CD8-positive, alpha-beta memory T cell (primary cell): ENCODE measurements at regions not wholly inside any gene's neighbourhood (a gene's known extent, or its start where the extent isn't known, plus 50 kb on each side); places are given as distances from the start of the nearest gene placed in this dataset.

Source experiments
- CTCF ChIA-PET: fragments of 350-600 bp; sonication (Branson Sonifier 250); formaldehyde crosslinking; loops from one replicate; lab custom pipeline; 2021; ENCODE audit warnings: antibody characterized with exemption; lab: Charles Lee
- POLR2A ChIA-PET: fragments of 350-600 bp; sonication (Branson Sonifier 250); formaldehyde crosslinking; loops from one replicate; lab custom pipeline; 2021; ENCODE audit warnings: antibody characterized with exemption; lab: Charles Lee
- DNase-seq, 5 donors: peaks; one replicate each; pipeline versions ENCODE4 v3.0.0 to v3.0.0-alpha.2; 2020 to 2022; ENCODE audit warnings: mixed read lengths in 1 of 5
- H3K27ac ChIP-seq: one replicate; pipeline ENCODE4 v1.7.0; 2013; ENCODE audit warnings: low read depth, mild to moderate bottlenecking, low read length, moderate library complexity
- H3K27me3 ChIP-seq: 2 replicates; pipeline ENCODE4 v1.7.0; 2013; ENCODE audit warnings: low read length, mild to moderate bottlenecking; ENCODE audit not compliant: insufficient read depth, poor library complexity, severe bottlenecking
- H3K36me3 ChIP-seq: 2 replicates; pipeline ENCODE4 v1.7.0; 2013; ENCODE audit warnings: mild to moderate bottlenecking, low read length, moderate library complexity; ENCODE audit not compliant: insufficient read depth
- H3K4me1 ChIP-seq: 2 replicates; pipeline ENCODE4 v1.7.0; 2013; ENCODE audit warnings: mild to moderate bottlenecking, low read length, moderate library complexity; ENCODE audit not compliant: insufficient read depth
- H3K4me3 ChIP-seq: 2 replicates; pipeline ENCODE4 v1.7.0; 2013; ENCODE audit warnings: mild to moderate bottlenecking, low read length
- H3K9me3 ChIP-seq: 2 replicates; pipeline ENCODE4 v1.7.0; 2013; ENCODE audit warnings: mild to moderate bottlenecking, low read length
- H3K27ac Mint-ChIP-seq, 8 donors: one replicate each; pipeline ENCODE4 v1.8.0; 2020 to 2021; ENCODE audit warnings: mixed read lengths in 8 of 8, mild to moderate bottlenecking in 6 of 8, inconsistent platforms in 3 of 8, moderate library complexity in 3 of 8
- H3K27me3 Mint-ChIP-seq, 2 donors: one replicate each; pipeline ENCODE4 v1.8.0; 2020 to 2021; ENCODE audit warnings: mixed read lengths in 2 of 2, mild to moderate bottlenecking in 1 of 2, moderate library complexity in 1 of 2
- H3K36me3 Mint-ChIP-seq, 3 donors: one replicate each; pipeline ENCODE4 v1.8.0; 2020 to 2021; ENCODE audit warnings: mixed read lengths in 3 of 3, inconsistent platforms in 1 of 3, mild to moderate bottlenecking in 1 of 3
- H3K4me1 Mint-ChIP-seq, 3 donors: one replicate each; pipeline ENCODE4 v1.8.0; 2020 to 2021; ENCODE audit warnings: mixed read lengths in 3 of 3, inconsistent platforms in 1 of 3, mild to moderate bottlenecking in 1 of 3
- H3K4me3 Mint-ChIP-seq, 7 donors: one replicate each; pipeline ENCODE4 v1.8.0; 2020 to 2021; ENCODE audit warnings: mixed read lengths in 7 of 7, mild to moderate bottlenecking in 6 of 7, moderate library complexity in 4 of 7, inconsistent platforms in 2 of 7
- H3K9me3 Mint-ChIP-seq, 5 donors: one replicate each; pipeline ENCODE4 v1.8.0; 2020 to 2022; ENCODE audit warnings: mixed read lengths in 5 of 5, mild to moderate bottlenecking in 3 of 5, moderate library complexity in 2 of 5, inconsistent platforms in 1 of 5

- no peak overlapping the region for H3K27ac Mint-ChIP-seq
- H3K27me3 Mint-ChIP-seq, result no peaks in the 10 kb centered on the region
- H3K4me1 Mint-ChIP-seq, result no peaks in the 10 kb centered on the region
- Histone ChIP-seq H3K36me3 (no peaks in the 10 kb centered on the region), H3K4me1 (no peaks in the 10 kb centered on the region), H3K4me3 (no peak overlapping the region), H3K27ac (no peak overlapping the region), H3K27me3 (no peaks in the 10 kb centered on the region), H3K9me3 (no peaks in the 10 kb centered on the region)
- CTCF ChIA-PET, result no interaction called here
- no peaks in the 10 kb centered on the region for H3K36me3 Mint-ChIP-seq
- H3K9me3 Mint-ChIP-seq, result peaks cover 0 to 4% (median 0%) of the 10 kb centered on the region in 5 donors
- POLR2A ChIA-PET, result no interaction called here
- H3K4me3 Mint-ChIP-seq, result no peak overlapping the region
- DNase-seq, result no peak
Measured at GRCh38 chr2:198591586-198591985, 787.2 kb downstream of the PLCL1 start.

- CTCF ChIA-PET, result no interaction called here
- H3K27me3 Mint-ChIP-seq, result no peaks in the 10 kb centered on the region
- Histone ChIP-seq H3K27ac (no peak overlapping the region), H3K36me3 (no peaks in the 10 kb centered on the region), H3K4me3 (no peak overlapping the region), H3K9me3 (no peaks in the 10 kb centered on the region), H3K27me3 (no peaks in the 10 kb centered on the region), H3K4me1 (no peaks in the 10 kb centered on the region)
- no peaks in the 10 kb centered on the region for H3K36me3 Mint-ChIP-seq
- no peak overlapping the region for H3K4me3 Mint-ChIP-seq
- POLR2A ChIA-PET, result no interaction called here
- no peaks in the 10 kb centered on the region for H3K4me1 Mint-ChIP-seq
- DNase-seq, result no peak
- H3K9me3 Mint-ChIP-seq, result peaks cover 0 to 4% (median 0%) of the 10 kb centered on the region in 5 donors
- H3K27ac Mint-ChIP-seq, result no peak overlapping the region
Measured at GRCh38 chr2:198587741-198588140, 783.3 kb downstream of the PLCL1 start.

- Mint-ChIP-seq H3K36me3 (no peaks in the 10 kb centered on the region), H3K4me1 (no peaks in the 10 kb centered on the region), H3K4me3 (no peak overlapping the region), H3K27me3 (no peaks in the 10 kb centered on the region), H3K27ac (no peak overlapping the region), H3K9me3 (peaks cover 0 to 4% (median 0%) of the 10 kb centered on the region in 5 donors)
- H3K4me1 ChIP-seq, result no peaks in the 10 kb centered on the region
- POLR2A ChIA-PET, result no interaction called here
- no peaks in the 10 kb centered on the region for H3K36me3 ChIP-seq
- no peaks in the 10 kb centered on the region for H3K9me3 ChIP-seq
- peak in 1 of 5 donors; percentile 33 for DNase-seq
- H3K27me3 ChIP-seq, result no peaks in the 10 kb centered on the region
- CTCF ChIA-PET, result no interaction called here
- no peak overlapping the region for H3K27ac ChIP-seq
- no peak overlapping the region for H3K4me3 ChIP-seq
Measured at GRCh38 chr2:198587240-198587639, 782.8 kb downstream of the PLCL1 start.

- Mint-ChIP-seq H3K27me3 (no peaks in the 10 kb centered on the region), H3K36me3 (no peaks in the 10 kb centered on the region), H3K4me1 (no peaks in the 10 kb centered on the region), H3K27ac (no peak overlapping the region), H3K9me3 (peaks cover 0 to 9% (median 5%) of the 10 kb centered on the region in 5 donors), H3K4me3 (no peak overlapping the region)
- DNase-seq, result no peak
- Histone ChIP-seq H3K27me3 (no peaks in the 10 kb centered on the region), H3K4me1 (no peaks in the 10 kb centered on the region), H3K27ac (no peak overlapping the region), H3K9me3 (no peaks in the 10 kb centered on the region), H3K36me3 (no peaks in the 10 kb centered on the region), H3K4me3 (no peak overlapping the region)
- CTCF ChIA-PET, result no interaction called here
- POLR2A ChIA-PET, result no interaction called here
Measured at GRCh38 chr2:198571393-198571792, 767.0 kb downstream of the PLCL1 start.

- Histone ChIP-seq H3K36me3 (no peaks in the 10 kb centered on the region), H3K4me1 (no peaks in the 10 kb centered on the region), H3K4me3 (no peak overlapping the region), H3K9me3 (no peaks in the 10 kb centered on the region), H3K27ac (no peak overlapping the region), H3K27me3 (no peaks in the 10 kb centered on the region)
- Mint-ChIP-seq H3K4me3 (no peak overlapping the region), H3K27ac (no peak overlapping the region), H3K27me3 (no peaks in the 10 kb centered on the region), H3K36me3 (no peaks in the 10 kb centered on the region), H3K9me3 (peaks cover 6 to 26% (median 8%) of the 10 kb centered on the region in 5 donors), H3K4me1 (no peaks in the 10 kb centered on the region)
- DNase-seq, result no peak
- CTCF ChIA-PET, result no interaction called here
- POLR2A ChIA-PET, result no interaction called here
Measured at GRCh38 chr2:198558176-198558575, 753.8 kb downstream of the PLCL1 start.

- Histone ChIP-seq H3K4me3 (no peak overlapping the region), H3K36me3 (no peaks in the 10 kb centered on the region), H3K4me1 (no peaks in the 10 kb centered on the region), H3K9me3 (no peaks in the 10 kb centered on the region), H3K27ac (no peak overlapping the region), H3K27me3 (no peaks in the 10 kb centered on the region)
- DNase-seq, result no peak
- Mint-ChIP-seq H3K27ac (no peak overlapping the region), H3K9me3 (peaks cover 0 to 9% (median 0%) of the 10 kb centered on the region in 5 donors), H3K4me3 (no peak overlapping the region), H3K27me3 (peaks cover 0 to 3% of the 10 kb centered on the region in 2 donors), H3K36me3 (no peaks in the 10 kb centered on the region), H3K4me1 (no peaks in the 10 kb centered on the region)
- CTCF ChIA-PET, result no interaction called here
- POLR2A ChIA-PET, result no interaction called here
Measured at GRCh38 chr2:198546122-198546521, 741.7 kb downstream of the PLCL1 start.

GRCh38 chr2:198545411-198545810 lies 741.0 kb downstream of the PLCL1 start:
- Mint-ChIP-seq H3K4me1 (no peaks in the 10 kb centered on the region), H3K36me3 (no peaks in the 10 kb centered on the region), H3K9me3 (peaks cover 0 to 9% (median 0%) of the 10 kb centered on the region in 5 donors), H3K27me3 (peaks cover 0 to 3% of the 10 kb centered on the region in 2 donors), H3K27ac (no peak overlapping the region), H3K4me3 (no peak overlapping the region)
- Histone ChIP-seq H3K36me3 (no peaks in the 10 kb centered on the region), H3K4me1 (no peaks in the 10 kb centered on the region), H3K9me3 (no peaks in the 10 kb centered on the region), H3K4me3 (no peak overlapping the region), H3K27ac (no peak overlapping the region), H3K27me3 (no peaks in the 10 kb centered on the region)
- DNase-seq, result no peak
- ChIA-PET CTCF (no interaction called here), POLR2A (no interaction called here)

- Histone ChIP-seq H3K27ac (no peak overlapping the region), H3K9me3 (no peaks in the 10 kb centered on the region), H3K4me3 (no peak overlapping the region), H3K27me3 (no peaks in the 10 kb centered on the region), H3K4me1 (no peaks in the 10 kb centered on the region), H3K36me3 (no peaks in the 10 kb centered on the region)
- POLR2A ChIA-PET, result no interaction called here
- Mint-ChIP-seq H3K4me1 (no peaks in the 10 kb centered on the region), H3K9me3 (peaks cover 0 to 5% (median 0%) of the 10 kb centered on the region in 5 donors), H3K36me3 (no peaks in the 10 kb centered on the region), H3K27ac (no peak overlapping the region), H3K4me3 (no peak overlapping the region), H3K27me3 (peaks cover 0 to 3% of the 10 kb centered on the region in 2 donors)
- CTCF ChIA-PET, result no interaction called here
- no peak for DNase-seq
Measured at GRCh38 chr2:198544461-198544860, 740.1 kb downstream of the PLCL1 start.

GRCh38 chr2:198534756-198535155 lies 730.4 kb downstream of the PLCL1 start:
- Histone ChIP-seq H3K9me3 (no peaks in the 10 kb centered on the region), H3K27ac (no peak overlapping the region), H3K27me3 (no peaks in the 10 kb centered on the region), H3K4me3 (no peak overlapping the region), H3K36me3 (no peaks in the 10 kb centered on the region), H3K4me1 (no peaks in the 10 kb centered on the region)
- H3K36me3 Mint-ChIP-seq, result no peaks in the 10 kb centered on the region
- no peak overlapping the region for H3K4me3 Mint-ChIP-seq
- H3K27ac Mint-ChIP-seq, result no peak overlapping the region
- POLR2A ChIA-PET, result no interaction called here
- H3K27me3 Mint-ChIP-seq, result peaks cover 0 to 3% of the 10 kb centered on the region in 2 donors
- H3K9me3 Mint-ChIP-seq, result peaks cover 0 to 7% (median 0%) of the 10 kb centered on the region in 5 donors
- no peaks in the 10 kb centered on the region for H3K4me1 Mint-ChIP-seq
- CTCF ChIA-PET, result no interaction called here
- no peak for DNase-seq
